ENCODE measurements at regions not wholly inside any gene's neighbourhood (a gene's known extent, or its start where the extent isn't known, plus 50 kb on each side); places are given as distances from the start of the nearest gene placed in this dataset.

GRCh38 chr2:6211236-6211635, 519.1 kb downstream of the SOX11 start:
- H3K36me3 Mint-ChIP-seq, result peaks cover 2% of the 10 kb centered on the region
- no peak overlapping the region for H3K4me3 Mint-ChIP-seq
- no peaks in the 10 kb centered on the region for H3K27me3 Mint-ChIP-seq
- no peaks in the 10 kb centered on the region for H3K4me1 Mint-ChIP-seq
- peaks cover 5% of the 10 kb centered on the region for H3K9me3 Mint-ChIP-seq
- H3K27ac Mint-ChIP-seq, result no peak overlapping the region

- H3K27ac Mint-ChIP-seq, result no peak overlapping the region
- peaks cover 5% of the 10 kb centered on the region for H3K9me3 Mint-ChIP-seq
- no peaks in the 10 kb centered on the region for H3K4me1 Mint-ChIP-seq
- no peaks in the 10 kb centered on the region for H3K27me3 Mint-ChIP-seq
- H3K4me3 Mint-ChIP-seq, result no peak overlapping the region
- peaks cover 2% of the 10 kb centered on the region for H3K36me3 Mint-ChIP-seq
Measured at GRCh38 chr2:6212491-6212890, 520.3 kb downstream of the SOX11 start.

- Mint-ChIP-seq H3K9me3 (peaks cover 5% of the 10 kb centered on the region), H3K4me3 (no peak overlapping the region), H3K27ac (no peak overlapping the region), H3K4me1 (no peaks in the 10 kb centered on the region), H3K27me3 (no peaks in the 10 kb centered on the region), H3K36me3 (peaks cover 2% of the 10 kb centered on the region)
Measured at GRCh38 chr2:6213056-6213780, 521.0 kb downstream of the SOX11 start.

GRCh38 chr2:6214471-6214870, 522.3 kb downstream of the SOX11 start:
- Mint-ChIP-seq H3K27ac (no peak overlapping the region), H3K27me3 (no peaks in the 10 kb centered on the region), H3K4me1 (no peaks in the 10 kb centered on the region), H3K36me3 (no peaks in the 10 kb centered on the region), H3K4me3 (no peak overlapping the region), H3K9me3 (no peaks in the 10 kb centered on the region)

GRCh38 chr2:6215053-6215452, 522.9 kb downstream of the SOX11 start:
- Mint-ChIP-seq H3K4me3 (no peak overlapping the region), H3K27me3 (no peaks in the 10 kb centered on the region), H3K4me1 (no peaks in the 10 kb centered on the region), H3K9me3 (no peaks in the 10 kb centered on the region), H3K27ac (no peak overlapping the region), H3K36me3 (no peaks in the 10 kb centered on the region)

- H3K4me3 Mint-ChIP-seq, result no peak overlapping the region
- H3K27ac Mint-ChIP-seq, result no peak overlapping the region
- no peaks in the 10 kb centered on the region for H3K9me3 Mint-ChIP-seq
- no peaks in the 10 kb centered on the region for H3K27me3 Mint-ChIP-seq
- H3K4me1 Mint-ChIP-seq, result no peaks in the 10 kb centered on the region
- H3K36me3 Mint-ChIP-seq, result no peaks in the 10 kb centered on the region
Measured at GRCh38 chr2:6216234-6216633, 524.0 kb downstream of the SOX11 start.

GRCh38 chr2:6218926-6219325, 526.7 kb downstream of the SOX11 start:
- Mint-ChIP-seq H3K36me3 (no peaks in the 10 kb centered on the region), H3K27ac (no peak overlapping the region), H3K27me3 (no peaks in the 10 kb centered on the region), H3K4me1 (no peaks in the 10 kb centered on the region), H3K9me3 (no peaks in the 10 kb centered on the region), H3K4me3 (no peak overlapping the region)

- Mint-ChIP-seq H3K36me3 (no peaks in the 10 kb centered on the region), H3K9me3 (no peaks in the 10 kb centered on the region), H3K27me3 (no peaks in the 10 kb centered on the region), H3K4me3 (no peak overlapping the region), H3K27ac (no peak overlapping the region), H3K4me1 (no peaks in the 10 kb centered on the region)
Measured at GRCh38 chr2:6219906-6220305, 527.7 kb downstream of the SOX11 start.

GRCh38 chr2:6222296-6222695, 530.1 kb downstream of the SOX11 start:
- H3K27ac Mint-ChIP-seq, result no peak overlapping the region
- no peaks in the 10 kb centered on the region for H3K9me3 Mint-ChIP-seq
- H3K36me3 Mint-ChIP-seq, result no peaks in the 10 kb centered on the region
- H3K4me3 Mint-ChIP-seq, result no peak overlapping the region
- peaks cover under 1% of the 10 kb centered on the region for H3K27me3 Mint-ChIP-seq
- no peaks in the 10 kb centered on the region for H3K4me1 Mint-ChIP-seq

- no peak overlapping the region for H3K4me3 Mint-ChIP-seq
- H3K27ac Mint-ChIP-seq, result no peak overlapping the region
- H3K9me3 Mint-ChIP-seq, result no peaks in the 10 kb centered on the region
- H3K4me1 Mint-ChIP-seq, result no peaks in the 10 kb centered on the region
- H3K36me3 Mint-ChIP-seq, result no peaks in the 10 kb centered on the region
- H3K27me3 Mint-ChIP-seq, result peaks cover 1% of the 10 kb centered on the region
Measured at GRCh38 chr2:6224267-6224666, 532.1 kb downstream of the SOX11 start.

GRCh38 chr2:6228251-6228650, 536.1 kb downstream of the SOX11 start:
- Mint-ChIP-seq H3K36me3 (no peaks in the 10 kb centered on the region), H3K4me3 (no peak overlapping the region), H3K27ac (no peak overlapping the region), H3K27me3 (peaks cover 1% of the 10 kb centered on the region), H3K9me3 (no peaks in the 10 kb centered on the region), H3K4me1 (no peaks in the 10 kb centered on the region)

GRCh38 chr2:6231166-6231565, 539.0 kb downstream of the SOX11 start:
- peaks cover 1% of the 10 kb centered on the region for H3K27me3 Mint-ChIP-seq
- H3K4me1 Mint-ChIP-seq, result no peaks in the 10 kb centered on the region
- H3K27ac Mint-ChIP-seq, result no peak overlapping the region
- H3K36me3 Mint-ChIP-seq, result no peaks in the 10 kb centered on the region
- no peaks in the 10 kb centered on the region for H3K9me3 Mint-ChIP-seq
- H3K4me3 Mint-ChIP-seq, result no peak overlapping the region

GRCh38 chr2:6233993-6234392, 541.8 kb downstream of the SOX11 start:
- Mint-ChIP-seq H3K36me3 (no peaks in the 10 kb centered on the region), H3K27me3 (no peaks in the 10 kb centered on the region), H3K27ac (no peak overlapping the region), H3K9me3 (no peaks in the 10 kb centered on the region), H3K4me3 (no peak overlapping the region), H3K4me1 (no peaks in the 10 kb centered on the region)

- H3K27me3 Mint-ChIP-seq, result no peaks in the 10 kb centered on the region
- no peaks in the 10 kb centered on the region for H3K36me3 Mint-ChIP-seq
- no peak overlapping the region for H3K27ac Mint-ChIP-seq
- H3K9me3 Mint-ChIP-seq, result no peaks in the 10 kb centered on the region
- H3K4me1 Mint-ChIP-seq, result no peaks in the 10 kb centered on the region
- H3K4me3 Mint-ChIP-seq, result no peak overlapping the region
Measured at GRCh38 chr2:6234702-6235101, 542.5 kb downstream of the SOX11 start.

- Mint-ChIP-seq H3K9me3 (peaks cover 6% of the 10 kb centered on the region), H3K36me3 (no peaks in the 10 kb centered on the region), H3K27ac (no peak overlapping the region)
Measured at GRCh38 chr2:6236317-6236716, 544.1 kb downstream of the SOX11 start.

GRCh38 chr2:6237039-6237660, 545.0 kb downstream of the SOX11 start:
- H3K9me3 Mint-ChIP-seq, result peaks cover 6% of the 10 kb centered on the region
- H3K4me3 Mint-ChIP-seq, result no peak overlapping the region
- no peaks in the 10 kb centered on the region for H3K4me1 Mint-ChIP-seq
- no peak overlapping the region for H3K27ac Mint-ChIP-seq
- no peaks in the 10 kb centered on the region for H3K36me3 Mint-ChIP-seq
- H3K27me3 Mint-ChIP-seq, result no peaks in the 10 kb centered on the region

More at GRCh38 chr2:6236317-6236716, 544.1 kb downstream of the SOX11 start:
- Mint-ChIP-seq H3K4me1 (no peaks in the 10 kb centered on the region), H3K4me3 (no peak overlapping the region), H3K27me3 (no peaks in the 10 kb centered on the region)

- Mint-ChIP-seq H3K9me3 (no peaks in the 10 kb centered on the region), H3K4me1 (no peaks in the 10 kb centered on the region), H3K27ac (no peak overlapping the region), H3K36me3 (no peaks in the 10 kb centered on the region), H3K27me3 (no peaks in the 10 kb centered on the region), H3K4me3 (no peak overlapping the region)
Measured at GRCh38 chr2:6249557-6249956, 557.4 kb downstream of the SOX11 start.
